Neuronal stem cell (in vitro differentiated cells): ENCODE measurements at regions not wholly inside any gene's neighbourhood (a gene's known extent, or its start where the extent isn't known, plus 50 kb on each side); places are given as distances from the start of the nearest gene placed in this dataset.

ENCODE experiments used
- DNase-seq: peaks from one replicate; pipeline ENCODE4 v3.0.0-alpha.2; 2013; ENCODE audit warnings: low spot score
- H2AFZ ChIP-seq: one replicate; pipeline ENCODE4 v1.6.1; 2013; ENCODE audit warnings: mild to moderate bottlenecking, low read length, inconsistent platforms
- H2AK5ac ChIP-seq: 2 replicates; pipeline ENCODE4 v1.6.1; 2013; ENCODE audit warnings: low read depth, mild to moderate bottlenecking, inconsistent platforms, low read length, moderate library complexity, mixed read lengths
- H2BK120ac ChIP-seq: 2 replicates; pipeline ENCODE4 v1.6.1; 2013; ENCODE audit warnings: low read depth, mild to moderate bottlenecking, inconsistent platforms, low read length, moderate library complexity, mixed read lengths
- H2BK12ac ChIP-seq: one replicate; pipeline ENCODE4 v1.6.1; 2013; ENCODE audit warnings: low read length, inconsistent platforms
- H2BK15ac ChIP-seq: 2 replicates; pipeline ENCODE4 v1.6.1; 2013; ENCODE audit warnings: mild to moderate bottlenecking, low read length, inconsistent platforms, mixed read lengths
- H2BK5ac ChIP-seq: one replicate; pipeline ENCODE4 v1.6.1; 2013; ENCODE audit warnings: inconsistent platforms, mild to moderate bottlenecking, low read length, moderate library complexity
- H3K14ac ChIP-seq: one replicate; pipeline ENCODE4 v1.6.1; 2013; ENCODE audit warnings: low read length, inconsistent platforms
- H3K18ac ChIP-seq: 2 replicates; pipeline ENCODE4 v1.6.1; 2013; ENCODE audit warnings: low read length, inconsistent platforms
- H3K23ac ChIP-seq: 2 replicates; pipeline ENCODE4 v1.6.1; 2013; ENCODE audit warnings: low read depth, mild to moderate bottlenecking, mixed read lengths, low read length, inconsistent platforms; ENCODE audit not compliant: poor library complexity
- H3K27ac ChIP-seq: replicated peaks from 3 replicates; pipeline ENCODE4 v1.5.1; 2013; ENCODE audit warnings: low read length, inconsistent platforms
- H3K27me3 ChIP-seq, 3 experiments: 2 replicates each; pipeline ENCODE4 v1.6.1; 2013; ENCODE audit warnings: low read length in 3 of 3, mild to moderate bottlenecking in 2 of 3, inconsistent platforms in 1 of 3, low read depth in 1 of 3, mixed read lengths in 1 of 3, moderate library complexity in 1 of 3; ENCODE audit not compliant: control insufficient read depth in 3 of 3, insufficient read depth in 3 of 3
- H3K36me3 ChIP-seq, 2 donors: replicated peaks in 1 of 2; 2 replicates each; pipeline ENCODE4 v1.6.1; 2013; ENCODE audit warnings: low read length in 2 of 2; ENCODE audit not compliant: control insufficient read depth in 2 of 2, insufficient read depth in 2 of 2
- H3K4ac ChIP-seq: 2 replicates; pipeline ENCODE4 v1.6.1; 2013; ENCODE audit warnings: inconsistent platforms, mild to moderate bottlenecking, low read length, moderate library complexity
- H3K4me1 ChIP-seq, 2 donors: 1 replicate in 1 of 2; 2 replicates in 1 of 2; pipeline ENCODE4 v1.6.1; 2013; ENCODE audit warnings: low read length in 2 of 2, low read depth in 1 of 2; ENCODE audit not compliant: control insufficient read depth in 2 of 2, insufficient read depth in 1 of 2
- H3K4me2 ChIP-seq: one replicate; pipeline ENCODE4 v1.6.1; 2013; ENCODE audit warnings: mild to moderate bottlenecking, low read length, inconsistent platforms; ENCODE audit not compliant: insufficient read depth, poor library complexity, severe bottlenecking
- H3K4me3 ChIP-seq, 2 donors: 2 replicates each; pipeline ENCODE4 v1.5.1; 2013; ENCODE audit warnings: low read length in 2 of 2, mild to moderate bottlenecking in 2 of 2, inconsistent platforms in 1 of 2, moderate library complexity in 1 of 2
- H3K79me1 ChIP-seq: one replicate; pipeline ENCODE4 v1.6.1; 2013; ENCODE audit warnings: low read depth, mild to moderate bottlenecking, inconsistent platforms, low read length, moderate library complexity
- H3K9ac ChIP-seq: one replicate; pipeline ENCODE4 v1.6.1; 2013; ENCODE audit warnings: mild to moderate bottlenecking, low read depth, low read length, inconsistent platforms; ENCODE audit not compliant: poor library complexity
- H3K9me3 ChIP-seq, 2 donors: replicated peaks in 1 of 2; 2 replicates each; pipeline versions ENCODE3 to v1.6.1; 2013; ENCODE audit warnings: low read length in 2 of 2, mild to moderate bottlenecking in 2 of 2, inconsistent platforms in 1 of 2, low read depth in 1 of 2, mixed read lengths in 1 of 2, moderate library complexity in 1 of 2; ENCODE audit not compliant: control insufficient read depth in 2 of 2, insufficient read depth in 1 of 2
- H4K8ac ChIP-seq: one replicate; pipeline ENCODE4 v1.6.1; 2013; ENCODE audit warnings: low read depth, mild to moderate bottlenecking, inconsistent platforms, low read length, moderate library complexity
- H4K91ac ChIP-seq: one replicate; pipeline ENCODE4 v1.6.1; 2013; ENCODE audit warnings: low read length, low read depth, mild to moderate bottlenecking, inconsistent platforms; ENCODE audit not compliant: poor library complexity
- WGBS, 2 donors: extraction: QIAGEN DNeasy Blood & Tissue Kit; methylation state at CpG; one replicate each; pipeline ENCODE4 v1.1.7; 2013; ENCODE audit warnings: missing lambda C conversion rate in 2 of 2, mixed read lengths in 1 of 2; ENCODE audit not compliant: insufficient read length in 2 of 2, insufficient replicate concordance in 1 of 2; ENCODE audit errors: extremely low coverage in 2 of 2; 5-methylcytosine and 5-hydroxymethylcytosine counted together

- H3K4me2 ChIP-seq = no peak overlapping the region
- H4K8ac ChIP-seq = no peak overlapping the region
- no peaks in the 10 kb centered on the region for H3K4me1 ChIP-seq
- no peak overlapping the region for H3K23ac ChIP-seq
- H3K27me3 ChIP-seq = no peaks in the 10 kb centered on the region
- no peaks in the 10 kb centered on the region for H3K79me1 ChIP-seq
- H2BK12ac ChIP-seq = no peak overlapping the region
- H3K9me3 ChIP-seq = no peaks in the 10 kb centered on the region
- H2BK120ac ChIP-seq = no peak overlapping the region
- no peak overlapping the region for H2BK15ac ChIP-seq
- H3K14ac ChIP-seq = no peak overlapping the region
- H3K18ac ChIP-seq = no peak overlapping the region
- no peaks in the 10 kb centered on the region for H3K36me3 ChIP-seq
- DNase-seq = no peak
- no peak overlapping the region for H3K27ac ChIP-seq
- no peak overlapping the region for H2BK5ac ChIP-seq
- H2AK5ac ChIP-seq = no peak overlapping the region
- H4K91ac ChIP-seq = no peak overlapping the region
- H2AFZ ChIP-seq = no peak overlapping the region
- no peak overlapping the region for H3K4ac ChIP-seq
- H3K9ac ChIP-seq = no peak overlapping the region
- no peak overlapping the region for H3K4me3 ChIP-seq
These were observed 801.3 kb downstream of the DNAH5 start for GRCh38 chr5:13143214-13143613.

- no peak overlapping the region for H3K4me2 ChIP-seq
- H3K79me1 ChIP-seq = no peaks in the 10 kb centered on the region
- no peak overlapping the region for H2BK120ac ChIP-seq
- H3K4me1 ChIP-seq = no peaks in the 10 kb centered on the region
- DNase-seq = no peak
- H3K27ac ChIP-seq = no peak overlapping the region
- H4K91ac ChIP-seq = no peak overlapping the region
- H2BK12ac ChIP-seq = no peak overlapping the region
- no peaks in the 10 kb centered on the region for H3K27me3 ChIP-seq
- no peak overlapping the region for H3K23ac ChIP-seq
- no peak overlapping the region for H3K9ac ChIP-seq
- H3K9me3 ChIP-seq = no peaks in the 10 kb centered on the region
- no peak overlapping the region for H2BK15ac ChIP-seq
- H2AK5ac ChIP-seq = no peak overlapping the region
- H3K36me3 ChIP-seq = no peaks in the 10 kb centered on the region
- H2BK5ac ChIP-seq = no peak overlapping the region
- no peak overlapping the region for H3K4ac ChIP-seq
- no peak overlapping the region for H3K4me3 ChIP-seq
- H3K18ac ChIP-seq = no peak overlapping the region
- H3K14ac ChIP-seq = no peak overlapping the region
- H4K8ac ChIP-seq = no peak overlapping the region
- no peak overlapping the region for H2AFZ ChIP-seq
- no CpG with 5 or more reads among the region's 2 CpGs for WGBS, 2 donors
These were observed 810.5 kb downstream of the DNAH5 start for GRCh38 chr5:13133951-13134350.

- Histone ChIP-seq H3K36me3 (no peaks in the 10 kb centered on the region), H2BK5ac (no peak overlapping the region), H2BK12ac (no peak overlapping the region), H3K27me3 (no peaks in the 10 kb centered on the region), H2BK120ac (no peak overlapping the region), H2BK15ac (no peak overlapping the region), H3K14ac (no peak overlapping the region), H3K4me1 (no peaks in the 10 kb centered on the region), H3K9me3 (no peaks in the 10 kb centered on the region), H3K23ac (no peak overlapping the region), H3K27ac (no peak overlapping the region), H2AFZ (no peak overlapping the region), H4K8ac (no peak overlapping the region), H2AK5ac (no peak overlapping the region), H4K91ac (no peak overlapping the region), H3K4me2 (no peak overlapping the region), H3K9ac (no peak overlapping the region), H3K4ac (no peak overlapping the region), H3K18ac (no peak overlapping the region), H3K4me3 (no peak overlapping the region), H3K79me1 (no peaks in the 10 kb centered on the region)
- WGBS, 2 donors = no CpG with 5 or more reads among the region's 1 CpG
- no peak for DNase-seq
These were observed 829.0 kb downstream of the DNAH5 start for GRCh38 chr5:13115476-13115875.

- Histone ChIP-seq H3K27ac (no peak overlapping the region), H3K36me3 (no peaks in the 10 kb centered on the region), H3K4ac (no peak overlapping the region), H3K9me3 (no peaks in the 10 kb centered on the region), H3K4me3 (no peak overlapping the region), H2BK5ac (no peak overlapping the region), H3K9ac (no peak overlapping the region), H3K14ac (no peak overlapping the region), H3K79me1 (no peaks in the 10 kb centered on the region), H2AK5ac (no peak overlapping the region), H4K8ac (no peak overlapping the region), H2BK12ac (no peak overlapping the region), H2BK120ac (no peak overlapping the region), H2BK15ac (no peak overlapping the region), H3K23ac (no peak overlapping the region), H3K27me3 (no peaks in the 10 kb centered on the region), H3K18ac (no peak overlapping the region), H4K91ac (no peak overlapping the region), H3K4me2 (no peak overlapping the region), H2AFZ (no peak overlapping the region), H3K4me1 (no peaks in the 10 kb centered on the region)
- no peak for DNase-seq
- no CpG with 5 or more reads among the region's 5 CpGs for WGBS, 2 donors
These were observed 836.2 kb downstream of the DNAH5 start for GRCh38 chr5:13108265-13108664.
